Caco-2 (cell line): ENCODE measurements at regions not wholly inside any gene's neighbourhood (a gene's known extent, or its start where the extent isn't known, plus 50 kb on each side); places are given as distances from the start of the nearest gene placed in this dataset.

Experiments
- BruUV-seq: library from RNA; stranded (reverse); fragments of 400-500 nt; replicated peaks from 2 replicates; lab custom pipeline; 2021; lab: Mats Ljungman, UMichigan
- CTCF ChIA-PET: fragments of 300-600 bp; sonication (Branson Sonifier 250); formaldehyde crosslinking; loops from one replicate; lab custom pipeline; 2022; ENCODE audit warnings: antibody characterized with exemption; lab: Charles Lee
- POLR2A ChIA-PET: fragments of 300-600 bp; sonication (Branson Sonifier 250); formaldehyde crosslinking; loops from one replicate; lab custom pipeline; 2022; ENCODE audit warnings: antibody characterized with exemption; lab: Charles Lee
- DNase-seq, 2 experiments: peaks; one replicate each; pipeline versions ENCODE4 v3.0.0 to v3.0.0-alpha.2; 2020 to 2022
- H3K27me3 ChIP-seq: replicated peaks from 2 replicates; pipeline ENCODE4 v1.6.0; 2011; ENCODE audit warnings: low read length; ENCODE audit not compliant: control insufficient read depth, insufficient read depth
- H3K36me3 ChIP-seq: 2 replicates; pipeline ENCODE4 v1.5.1; 2011; ENCODE audit warnings: low read length; ENCODE audit not compliant: control insufficient read depth, insufficient read depth
- H3K4me1 ChIP-seq: fragments of 250-450 bp; sonication (Bioruptor Pico); 2 replicates; pipeline ENCODE4 v1.5.1; 2020; ENCODE audit warnings: mild to moderate bottlenecking
- H3K4me3 ChIP-seq: 2 replicates; pipeline ENCODE4 v1.5.1; 2011; ENCODE audit warnings: low read depth, mild to moderate bottlenecking, control low read depth, low read length
- H3K9me3 ChIP-seq: fragments of 250-450 bp; sonication (Bioruptor Pico); 2 replicates; pipeline ENCODE4 v1.5.1; 2020; ENCODE audit warnings: mild to moderate bottlenecking, moderate library complexity
- H3K27ac Mint-ChIP-seq: one replicate; pipeline ENCODE4 v1.8.0; 2022; ENCODE audit warnings: mixed read lengths; ENCODE audit not compliant: unreplicated experiment
- H3K27me3 Mint-ChIP-seq: one replicate; pipeline ENCODE4 v1.8.0; 2022; ENCODE audit warnings: mixed read lengths; ENCODE audit not compliant: insufficient read depth, unreplicated experiment
- H3K36me3 Mint-ChIP-seq: one replicate; pipeline ENCODE4 v1.8.0; 2022; ENCODE audit warnings: mild to moderate bottlenecking, mixed read lengths; ENCODE audit not compliant: insufficient read depth, unreplicated experiment
- H3K4me1 Mint-ChIP-seq: one replicate; pipeline ENCODE4 v1.8.0; 2022; ENCODE audit warnings: low read depth, mixed read lengths; ENCODE audit not compliant: unreplicated experiment
- H3K4me3 Mint-ChIP-seq: one replicate; pipeline ENCODE4 v1.8.0; 2022; ENCODE audit warnings: mild to moderate bottlenecking, moderate library complexity, mixed read lengths; ENCODE audit not compliant: unreplicated experiment
- H3K9me3 Mint-ChIP-seq: one replicate; pipeline ENCODE4 v1.8.0; 2022; ENCODE audit warnings: mixed read lengths; ENCODE audit not compliant: unreplicated experiment
- intact Hi-C: fragments of 100-400 bp; cut with micrococcal nuclease; formaldehyde crosslinking; loops from one replicate; pipeline ENCODE4 v1.10.0; 2022; ENCODE audit not compliant: unreplicated experiment
- TF ChIP-seq, protein P1 (sequence below), 2 experiments: fragments of 200-600 bp in 1 of 2; IDR thresholded peaks; 1 replicate in 1 of 2; 2 replicates in 1 of 2; pipeline versions ENCODE4 v1.5.1 to v1.8.0; 2011 to 2022; ENCODE audit warnings: antibody characterized with exemption in 1 of 2, control low read depth in 1 of 2, inconsistent platforms in 1 of 2, low read depth in 1 of 2, low read length in 1 of 2, mild to moderate bottlenecking in 1 of 2, moderate library complexity in 1 of 2; ENCODE audit not compliant: insufficient read depth in 1 of 2, severe bottlenecking in 1 of 2, unreplicated experiment in 1 of 2

DNA sequence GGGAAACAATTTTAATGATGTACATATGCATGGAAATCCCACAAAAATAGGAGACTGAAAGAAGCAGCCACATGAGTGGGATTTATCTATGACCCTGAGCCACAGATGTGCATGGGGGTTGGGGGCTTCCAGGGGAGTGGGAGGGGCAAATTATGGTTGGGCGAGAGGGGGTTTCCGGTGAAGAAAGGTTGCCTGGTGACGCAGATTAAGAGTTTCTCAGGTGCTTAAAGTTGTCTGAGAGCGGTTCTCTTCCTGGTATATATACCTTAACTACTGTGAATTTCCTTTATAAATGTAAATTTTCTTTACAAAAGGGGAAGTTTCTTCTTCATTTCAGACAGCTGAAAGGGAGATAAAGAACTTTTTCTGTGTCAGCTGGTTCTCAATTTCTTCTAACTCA lies 273.6 kb upstream of the PITRM1 start:
- H3K9me3 Mint-ChIP-seq, result no peaks in the 10 kb centered on the region
- H3K27ac Mint-ChIP-seq, result no peak overlapping the region
- H3K36me3 ChIP-seq, result no peaks in the 10 kb centered on the region
- TF ChIP-seq, protein P1, sequence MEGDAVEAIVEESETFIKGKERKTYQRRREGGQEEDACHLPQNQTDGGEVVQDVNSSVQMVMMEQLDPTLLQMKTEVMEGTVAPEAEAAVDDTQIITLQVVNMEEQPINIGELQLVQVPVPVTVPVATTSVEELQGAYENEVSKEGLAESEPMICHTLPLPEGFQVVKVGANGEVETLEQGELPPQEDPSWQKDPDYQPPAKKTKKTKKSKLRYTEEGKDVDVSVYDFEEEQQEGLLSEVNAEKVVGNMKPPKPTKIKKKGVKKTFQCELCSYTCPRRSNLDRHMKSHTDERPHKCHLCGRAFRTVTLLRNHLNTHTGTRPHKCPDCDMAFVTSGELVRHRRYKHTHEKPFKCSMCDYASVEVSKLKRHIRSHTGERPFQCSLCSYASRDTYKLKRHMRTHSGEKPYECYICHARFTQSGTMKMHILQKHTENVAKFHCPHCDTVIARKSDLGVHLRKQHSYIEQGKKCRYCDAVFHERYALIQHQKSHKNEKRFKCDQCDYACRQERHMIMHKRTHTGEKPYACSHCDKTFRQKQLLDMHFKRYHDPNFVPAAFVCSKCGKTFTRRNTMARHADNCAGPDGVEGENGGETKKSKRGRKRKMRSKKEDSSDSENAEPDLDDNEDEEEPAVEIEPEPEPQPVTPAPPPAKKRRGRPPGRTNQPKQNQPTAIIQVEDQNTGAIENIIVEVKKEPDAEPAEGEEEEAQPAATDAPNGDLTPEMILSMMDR (IDR thresholded peaks at IDR 0.05; ENCODE audit: insufficient read depth in 1 of 2, low read depth in 1 of 2, low read length in 1 of 2, severe bottlenecking in 1 of 2, unreplicated experiment in 1 of 2), result no peak
- H3K4me1 ChIP-seq, result no peaks in the 10 kb centered on the region
- H3K27me3 Mint-ChIP-seq, result peaks cover 12% of the 10 kb centered on the region
- intact Hi-C loops, result no loop called here
- peaks cover 6% of the 10 kb centered on the region for H3K4me1 Mint-ChIP-seq
- POLR2A ChIA-PET, result no interaction called here
- no peaks in the 10 kb centered on the region for H3K9me3 ChIP-seq
- H3K27me3 ChIP-seq, result no peaks in the 10 kb centered on the region
- CTCF ChIA-PET, result no interaction called here
- no peak for DNase-seq
- no peaks in the 10 kb centered on the region for H3K36me3 Mint-ChIP-seq
- BruUV-seq, result no TSS peak
- H3K4me3 ChIP-seq, result no peak overlapping the region
- H3K4me3 Mint-ChIP-seq, result no peak overlapping the region

DNA sequence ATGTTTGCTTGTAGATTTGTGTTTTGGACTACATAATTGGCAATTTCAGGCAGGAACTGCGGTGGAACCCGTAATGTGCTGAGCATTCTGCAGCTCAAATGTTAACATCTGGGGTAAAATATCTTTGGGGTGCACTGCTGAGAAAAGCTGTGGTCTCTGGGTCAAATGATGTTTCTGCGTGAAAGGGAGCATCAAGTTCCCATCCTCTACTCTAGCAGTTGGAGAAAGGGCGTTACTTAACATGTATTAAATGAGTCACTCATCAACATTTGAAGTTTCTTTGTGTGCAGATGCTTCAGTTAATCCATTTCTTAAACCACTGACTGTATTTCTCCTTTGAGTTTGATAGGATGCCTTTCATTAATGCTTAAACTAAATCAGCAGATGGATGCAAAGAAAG lies 273.1 kb upstream of the PITRM1 start:
- no peak overlapping the region for H3K4me3 Mint-ChIP-seq
- POLR2A ChIA-PET, result no interaction called here
- no TSS peak for BruUV-seq
- no peaks in the 10 kb centered on the region for H3K9me3 Mint-ChIP-seq
- DNase-seq, result no peak
- CTCF ChIA-PET, result no interaction called here
- H3K9me3 ChIP-seq, result no peaks in the 10 kb centered on the region
- no peaks in the 10 kb centered on the region for H3K36me3 ChIP-seq
- no peak overlapping the region for H3K4me3 ChIP-seq
- H3K4me1 ChIP-seq, result no peaks in the 10 kb centered on the region
- intact Hi-C loops, result no loop called here
- H3K27me3 Mint-ChIP-seq, result peaks cover 12% of the 10 kb centered on the region
- TF ChIP-seq, protein P1 (IDR thresholded peaks at IDR 0.05; ENCODE audit: insufficient read depth in 1 of 2, low read depth in 1 of 2, low read length in 1 of 2, severe bottlenecking in 1 of 2, unreplicated experiment in 1 of 2), result no peak
- H3K4me1 Mint-ChIP-seq, result peaks cover 6% of the 10 kb centered on the region
- H3K27me3 ChIP-seq, result no peaks in the 10 kb centered on the region
- H3K27ac Mint-ChIP-seq, result no peak overlapping the region
- H3K36me3 Mint-ChIP-seq, result no peaks in the 10 kb centered on the region

DNA sequence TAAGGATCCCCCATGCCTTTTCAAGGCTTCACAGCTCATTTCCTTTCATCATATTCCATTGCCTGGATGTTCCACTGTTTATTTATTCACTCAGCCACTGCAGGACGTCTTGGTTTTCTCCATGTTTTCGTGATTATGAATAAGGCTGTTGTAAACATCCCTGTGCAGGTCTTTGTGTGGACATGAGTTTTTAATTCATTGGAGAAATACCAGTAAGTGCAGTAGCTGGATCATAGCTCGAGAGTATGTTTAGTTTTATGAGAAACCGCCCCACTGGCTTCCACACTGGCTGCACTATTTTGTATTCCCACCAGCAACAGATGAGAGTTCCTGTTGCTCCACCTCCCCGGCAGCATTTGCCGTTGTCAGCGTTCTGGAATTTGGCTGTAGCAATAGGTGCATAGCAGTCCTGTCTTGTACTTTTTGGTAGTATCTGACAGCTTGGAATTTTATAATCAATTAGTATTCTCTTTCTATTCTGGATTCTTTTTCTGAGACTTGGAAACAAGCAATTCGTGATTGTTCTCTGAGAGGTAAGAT lies 269.9 kb upstream of the PITRM1 start:
- peaks cover 6% of the 10 kb centered on the region for H3K4me1 Mint-ChIP-seq
- ChIA-PET POLR2A (no interaction called here), CTCF (no interaction called here)
- H3K27me3 Mint-ChIP-seq, result no peaks in the 10 kb centered on the region
- H3K9me3 Mint-ChIP-seq, result no peaks in the 10 kb centered on the region
- no peak overlapping the region for H3K27ac Mint-ChIP-seq
- BruUV-seq, result no TSS peak
- no peaks in the 10 kb centered on the region; the same call in 1 of the 2 replicates for H3K27me3 ChIP-seq
- no peaks in the 10 kb centered on the region for H3K4me1 ChIP-seq
- H3K36me3 Mint-ChIP-seq, result no peaks in the 10 kb centered on the region
- no peaks in the 10 kb centered on the region for H3K36me3 ChIP-seq
- H3K4me3 ChIP-seq, result no peak overlapping the region
- TF ChIP-seq, protein P1 (IDR thresholded peaks at IDR 0.05; ENCODE audit: insufficient read depth in 1 of 2, low read depth in 1 of 2, low read length in 1 of 2, severe bottlenecking in 1 of 2, unreplicated experiment in 1 of 2), result no peak
- DNase-seq, result no peak
- intact Hi-C loops, result no loop called here
- no peaks in the 10 kb centered on the region for H3K9me3 ChIP-seq
- no peak overlapping the region for H3K4me3 Mint-ChIP-seq
